Endothelial cell (in vitro differentiated cells): ENCODE measurements at regions not wholly inside any gene's neighbourhood (a gene's known extent, or its start where the extent isn't known, plus 50 kb on each side); places are given as distances from the start of the nearest gene placed in this dataset.

Source experiments
- DNase-seq: peaks from one replicate; pipeline ENCODE4 v3.0.0; 2021; ENCODE audit warnings: low spot score
- H3K27ac Mint-ChIP-seq: one replicate; pipeline ENCODE4 v1.8.0; 2021; ENCODE audit warnings: mixed read lengths, inconsistent platforms; ENCODE audit not compliant: unreplicated experiment
- H3K27me3 Mint-ChIP-seq: one replicate; pipeline ENCODE4 v1.8.0; 2021; ENCODE audit warnings: mild to moderate bottlenecking, moderate library complexity, mixed read lengths, inconsistent platforms; ENCODE audit not compliant: unreplicated experiment
- H3K36me3 Mint-ChIP-seq: one replicate; pipeline ENCODE4 v1.8.0; 2021; ENCODE audit warnings: mild to moderate bottlenecking, low read depth, mixed read lengths, inconsistent platforms; ENCODE audit not compliant: unreplicated experiment
- H3K4me1 Mint-ChIP-seq: one replicate; pipeline ENCODE4 v1.8.0; 2021; ENCODE audit warnings: mild to moderate bottlenecking, mixed read lengths, inconsistent platforms; ENCODE audit not compliant: unreplicated experiment
- H3K4me3 Mint-ChIP-seq: one replicate; pipeline ENCODE4 v1.8.0; 2021; ENCODE audit warnings: mild to moderate bottlenecking, mixed read lengths, inconsistent platforms; ENCODE audit not compliant: unreplicated experiment
- H3K9me3 Mint-ChIP-seq: one replicate; pipeline ENCODE4 v1.8.0; 2021; ENCODE audit warnings: mixed read lengths, inconsistent platforms; ENCODE audit not compliant: unreplicated experiment
- TF ChIP-seq, protein P1 (sequence below): fragments of 200-600 bp; sonication (generic); IDR thresholded peaks from one replicate; pipeline ENCODE4 v1.5.0; 2021; ENCODE audit warnings: antibody characterized with exemption; ENCODE audit not compliant: unreplicated experiment

- no peak for DNase-seq
- no peaks in the 10 kb centered on the region for H3K27me3 Mint-ChIP-seq
- H3K4me1 Mint-ChIP-seq: peaks cover 9% of the 10 kb centered on the region
- H3K4me3 Mint-ChIP-seq: no peak overlapping the region
- H3K9me3 Mint-ChIP-seq: no peaks in the 10 kb centered on the region
- no peak overlapping the region for H3K27ac Mint-ChIP-seq
- H3K36me3 Mint-ChIP-seq: no peaks in the 10 kb centered on the region
- TF ChIP-seq, protein P1, sequence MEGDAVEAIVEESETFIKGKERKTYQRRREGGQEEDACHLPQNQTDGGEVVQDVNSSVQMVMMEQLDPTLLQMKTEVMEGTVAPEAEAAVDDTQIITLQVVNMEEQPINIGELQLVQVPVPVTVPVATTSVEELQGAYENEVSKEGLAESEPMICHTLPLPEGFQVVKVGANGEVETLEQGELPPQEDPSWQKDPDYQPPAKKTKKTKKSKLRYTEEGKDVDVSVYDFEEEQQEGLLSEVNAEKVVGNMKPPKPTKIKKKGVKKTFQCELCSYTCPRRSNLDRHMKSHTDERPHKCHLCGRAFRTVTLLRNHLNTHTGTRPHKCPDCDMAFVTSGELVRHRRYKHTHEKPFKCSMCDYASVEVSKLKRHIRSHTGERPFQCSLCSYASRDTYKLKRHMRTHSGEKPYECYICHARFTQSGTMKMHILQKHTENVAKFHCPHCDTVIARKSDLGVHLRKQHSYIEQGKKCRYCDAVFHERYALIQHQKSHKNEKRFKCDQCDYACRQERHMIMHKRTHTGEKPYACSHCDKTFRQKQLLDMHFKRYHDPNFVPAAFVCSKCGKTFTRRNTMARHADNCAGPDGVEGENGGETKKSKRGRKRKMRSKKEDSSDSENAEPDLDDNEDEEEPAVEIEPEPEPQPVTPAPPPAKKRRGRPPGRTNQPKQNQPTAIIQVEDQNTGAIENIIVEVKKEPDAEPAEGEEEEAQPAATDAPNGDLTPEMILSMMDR: no peak
These were observed 1124.6 kb upstream of the MAP3K7 start for GRCh38 chr6:91711518-91711917.

DNA sequence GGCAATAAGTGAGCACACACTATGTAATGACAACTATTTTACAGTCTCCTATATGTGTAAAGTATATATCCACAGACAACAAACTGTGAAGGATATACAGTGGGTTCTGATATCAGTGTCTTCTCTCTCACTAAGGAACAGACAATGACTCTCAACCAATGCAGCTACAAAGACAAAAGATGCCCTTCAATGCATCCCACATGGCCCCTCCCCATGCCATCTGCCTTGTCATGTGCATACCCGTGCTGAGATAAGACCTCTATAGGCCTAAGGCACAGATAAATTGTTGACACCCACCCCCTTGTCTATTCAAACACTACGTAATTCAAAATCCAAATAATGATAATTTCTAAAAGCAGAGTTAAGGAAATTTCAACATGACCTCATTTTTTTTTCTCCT, 1123.5 kb upstream of the MAP3K7 start:
- Mint-ChIP-seq H3K4me3 (no peak overlapping the region), H3K36me3 (no peaks in the 10 kb centered on the region), H3K4me1 (peaks cover 6% of the 10 kb centered on the region), H3K27ac (no peak overlapping the region), H3K9me3 (no peaks in the 10 kb centered on the region), H3K27me3 (no peaks in the 10 kb centered on the region)
- TF ChIP-seq, protein P1: no peak
- no peak for DNase-seq

DNA sequence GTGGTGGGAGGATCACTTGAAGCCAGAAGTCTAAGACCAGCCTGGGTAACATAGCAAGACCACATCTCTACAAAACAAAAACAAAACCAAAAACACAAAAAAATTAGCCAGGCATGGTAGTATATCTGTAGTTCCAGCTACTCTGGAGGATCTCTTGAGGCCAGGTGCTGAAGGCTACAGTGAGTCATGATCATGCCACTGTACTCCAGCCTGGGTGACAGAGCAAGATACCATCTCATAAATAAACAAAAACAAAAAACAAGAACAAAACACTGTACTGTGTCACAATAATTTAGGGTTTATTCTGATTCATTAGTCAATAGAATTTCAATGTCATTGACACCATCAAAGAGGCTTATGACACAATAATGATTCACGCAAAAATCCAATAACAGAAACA, 1121.7 kb upstream of the MAP3K7 start:
- Mint-ChIP-seq H3K4me1 (peaks cover 6% of the 10 kb centered on the region), H3K4me3 (no peak overlapping the region), H3K27me3 (no peaks in the 10 kb centered on the region), H3K27ac (no peak overlapping the region), H3K9me3 (no peaks in the 10 kb centered on the region), H3K36me3 (no peaks in the 10 kb centered on the region)
- TF ChIP-seq, protein P1: no peak
- no peak for DNase-seq

DNA sequence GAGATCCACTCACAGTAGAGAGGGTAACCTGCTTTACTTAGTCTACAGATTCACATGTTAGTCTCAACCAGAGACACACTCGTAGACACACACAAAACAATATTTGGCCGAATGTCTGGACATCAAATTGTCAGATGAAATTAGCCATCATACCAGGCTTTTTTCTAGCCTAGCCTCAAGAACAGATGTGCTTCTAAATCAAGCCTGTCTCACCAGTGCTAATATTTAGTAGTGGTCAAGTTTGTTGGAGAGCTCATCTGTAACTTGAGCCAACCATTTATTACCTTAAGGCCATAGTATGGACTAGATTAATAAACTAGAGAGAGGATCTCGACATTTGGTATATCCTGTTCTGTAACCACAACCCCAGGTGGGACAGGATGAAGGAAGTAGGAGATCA, 1118.8 kb upstream of the MAP3K7 start:
- no peaks in the 10 kb centered on the region for H3K36me3 Mint-ChIP-seq
- no peak for DNase-seq
- TF ChIP-seq, protein P1: no peak
- no peaks in the 10 kb centered on the region for H3K9me3 Mint-ChIP-seq
- no peak overlapping the region for H3K4me3 Mint-ChIP-seq
- H3K27me3 Mint-ChIP-seq: no peaks in the 10 kb centered on the region
- no peaks in the 10 kb centered on the region for H3K4me1 Mint-ChIP-seq
- H3K27ac Mint-ChIP-seq: no peak overlapping the region

DNA sequence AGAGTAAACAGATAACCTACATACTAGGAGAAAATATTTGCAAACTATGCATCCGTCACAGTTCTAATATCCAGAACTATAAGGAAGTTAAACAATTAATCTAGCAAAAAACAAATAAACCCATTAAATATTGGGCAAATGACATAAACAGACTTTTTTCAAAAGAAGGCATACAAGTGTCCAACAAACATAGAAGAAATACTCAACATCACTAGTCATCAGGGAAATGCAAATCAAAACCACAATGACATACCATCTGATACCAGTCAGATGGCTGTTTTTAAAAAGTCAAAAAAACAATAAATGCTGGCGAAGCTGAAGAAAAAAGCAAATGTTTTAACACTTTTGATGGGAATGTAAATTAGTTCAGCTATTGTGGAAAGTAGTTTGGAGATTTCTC, 1117.7 kb upstream of the MAP3K7 start:
- H3K4me3 Mint-ChIP-seq: no peak overlapping the region
- no peaks in the 10 kb centered on the region for H3K9me3 Mint-ChIP-seq
- TF ChIP-seq, protein P1: no peak
- no peaks in the 10 kb centered on the region for H3K4me1 Mint-ChIP-seq
- DNase-seq: no peak
- no peaks in the 10 kb centered on the region for H3K27me3 Mint-ChIP-seq
- H3K36me3 Mint-ChIP-seq: no peaks in the 10 kb centered on the region
- no peak overlapping the region for H3K27ac Mint-ChIP-seq
